OCI-M1 (cell line): ENCODE measurements at regions not wholly inside any gene's neighbourhood (a gene's known extent, or its start where the extent isn't known, plus 50 kb on each side); places are given as distances from the start of the nearest gene placed in this dataset.
"Not testable (repeated sequence)": the region's sequence is repeated elsewhere in the genome, so short reads cannot be mapped to it uniquely, and the experiment has no call there.

Source experiments
- DNase-seq: peaks from one replicate; lab custom pipeline; 2025; lab: John Stamatoyannopoulos, UW

- no peak for DNase-seq
These were observed 144.7 kb upstream of the UST start for GRCh38 chr6:148602136-148602535.

GRCh38 chr6:148608199-148608951 lies 138.5 kb upstream of the UST start:
- DNase-seq = peak; percentile 15

GRCh38 chr6:148611213-148611612 lies 135.6 kb upstream of the UST start:
- DNase-seq = no peak

- DNase-seq = no peak
These were observed 134.8 kb upstream of the UST start for GRCh38 chr6:148612043-148612442.

- DNase-seq = no peak
These were observed 132.2 kb upstream of the UST start for GRCh38 chr6:148614602-148615001.

GRCh38 chr6:148616841-148617240 lies 130.0 kb upstream of the UST start:
- no peak for DNase-seq

- DNase-seq = no peak
These were observed 129.3 kb upstream of the UST start for GRCh38 chr6:148617530-148617929.

GRCh38 chr6:148619891-148620290 lies 126.9 kb upstream of the UST start:
- no peak for DNase-seq

- no peak for DNase-seq
These were observed 126.1 kb upstream of the UST start for GRCh38 chr6:148620579-148621298.

GRCh38 chr6:148625609-148626008 lies 121.2 kb upstream of the UST start:
- no peak for DNase-seq

GRCh38 chr6:148628251-148628650 lies 118.6 kb upstream of the UST start:
- no peak for DNase-seq

GRCh38 chr6:148629181-148629580 lies 117.6 kb upstream of the UST start:
- no peak for DNase-seq

GRCh38 chr6:148629592-148630465 lies 117.0 kb upstream of the UST start:
- DNase-seq = no peak

- no peak for DNase-seq
These were observed 111.6 kb upstream of the UST start for GRCh38 chr6:148635070-148635743.

- not testable (repeated sequence) for DNase-seq
These were observed 105.0 kb upstream of the UST start for GRCh38 chr6:148641836-148642235.

GRCh38 chr6:148643208-148643607 lies 103.6 kb upstream of the UST start:
- DNase-seq = not testable (repeated sequence)

GRCh38 chr6:148645049-148645448 lies 101.8 kb upstream of the UST start:
- not testable (repeated sequence) for DNase-seq

- no peak for DNase-seq
These were observed 97.9 kb upstream of the UST start for GRCh38 chr6:148648754-148649453.

- no peak for DNase-seq
These were observed 97.3 kb upstream of the UST start for GRCh38 chr6:148649454-148649963.

- DNase-seq = no peak
These were observed 95.8 kb upstream of the UST start for GRCh38 chr6:148650941-148651505.

GRCh38 chr6:148652205-148652604 lies 94.6 kb upstream of the UST start:
- DNase-seq = no peak
